CD14-positive monocyte (primary cell): ENCODE measurements at regions not wholly inside any gene's neighbourhood (a gene's known extent, or its start where the extent isn't known, plus 50 kb on each side); places are given as distances from the start of the nearest gene placed in this dataset.

Experiments used
- DNase-seq, 3 donors: peaks; one replicate each; pipeline ENCODE4 v3.0.0-alpha.2; 2011 to 2022
- H2AFZ ChIP-seq: 2 replicates; pipeline ENCODE4 v1.6.0; 2012; ENCODE audit warnings: mild to moderate bottlenecking, low read depth, low read length, inconsistent platforms; ENCODE audit not compliant: insufficient read depth, poor library complexity, severe bottlenecking
- H3K27ac ChIP-seq, 2 donors: 1 replicate in 1 of 2; 2 replicates in 1 of 2; pipeline ENCODE4 v1.5.1; 2012 to 2013; ENCODE audit warnings: low read length in 2 of 2, control low read depth in 1 of 2, inconsistent platforms in 1 of 2, low read depth in 1 of 2, mild to moderate bottlenecking in 1 of 2
- H3K27me3 ChIP-seq, 2 donors: one replicate each; pipeline versions ENCODE4 v1.6.0 to v1.6.1; 2011 to 2013; ENCODE audit warnings: low read length in 2 of 2; ENCODE audit not compliant: control insufficient read depth in 2 of 2, insufficient read depth in 2 of 2
- H3K36me3 ChIP-seq, 2 donors: replicated peaks in 1 of 2; 1 replicate in 1 of 2; 2 replicates in 1 of 2; pipeline versions ENCODE4 v1.5.1 to v1.6.1; 2012 to 2013; ENCODE audit warnings: low read length in 2 of 2, control low read depth in 1 of 2, inconsistent platforms in 1 of 2, mild to moderate bottlenecking in 1 of 2; ENCODE audit not compliant: insufficient read depth in 2 of 2, control insufficient read depth in 1 of 2
- H3K4me1 ChIP-seq, 2 donors: 1 replicate in 1 of 2; 2 replicates in 1 of 2; pipeline versions ENCODE4 v1.5.1 to v1.6.1; 2012 to 2013; ENCODE audit warnings: low read length in 2 of 2, control low read depth in 1 of 2, inconsistent platforms in 1 of 2, mild to moderate bottlenecking in 1 of 2, moderate library complexity in 1 of 2; ENCODE audit not compliant: insufficient read depth in 2 of 2, control insufficient read depth in 1 of 2
- H3K4me2 ChIP-seq: replicated peaks from 2 replicates; pipeline ENCODE3; 2012; ENCODE audit warnings: low read length, moderate library complexity, mild to moderate bottlenecking; ENCODE audit not compliant: poor library complexity, severe bottlenecking; ENCODE audit errors: extremely low read depth
- H3K4me3 ChIP-seq, 3 experiments: fragments of 200-600 bp in 1 of 3; sonication (generic) in 1 of 3; replicated peaks in 1 of 3; 1 replicate in 2 of 3; 2 replicates in 1 of 3; pipeline ENCODE4 v1.5.1; 2011 to 2013; ENCODE audit warnings: low read length in 3 of 3, mild to moderate bottlenecking in 3 of 3, control low read depth in 2 of 3, low read depth in 2 of 3, inconsistent platforms in 1 of 3, moderate library complexity in 1 of 3
- H3K79me2 ChIP-seq: 2 replicates; pipeline ENCODE4 v1.6.0; 2012; ENCODE audit warnings: mild to moderate bottlenecking, control low read depth, inconsistent platforms, low read length, moderate library complexity; ENCODE audit not compliant: insufficient read depth
- H3K9ac ChIP-seq: 2 replicates; pipeline ENCODE4 v1.6.0; 2017; ENCODE audit warnings: low read length, mild to moderate bottlenecking; ENCODE audit not compliant: insufficient read depth, poor library complexity, severe bottlenecking
- H3K9me3 ChIP-seq, 2 donors: replicated peaks in 1 of 2; 1 replicate in 1 of 2; 2 replicates in 1 of 2; pipeline versions ENCODE4 v1.5.1 to v1.6.1; 2012 to 2013; ENCODE audit warnings: low read length in 2 of 2, control low read depth in 1 of 2; ENCODE audit not compliant: control insufficient read depth in 1 of 2, insufficient read depth in 1 of 2
- H4K20me1 ChIP-seq: 2 replicates; pipeline ENCODE4 v1.6.0; 2012; ENCODE audit warnings: mild to moderate bottlenecking, low read length, control low read depth, moderate library complexity; ENCODE audit not compliant: insufficient read depth
- H3K27ac Mint-ChIP-seq, 7 donors: one replicate each; pipeline ENCODE4 v1.8.0; 2020; ENCODE audit warnings: mild to moderate bottlenecking in 7 of 7, mixed read lengths in 7 of 7, moderate library complexity in 6 of 7, inconsistent platforms in 2 of 7
- H3K27me3 Mint-ChIP-seq, 3 donors: one replicate each; pipeline ENCODE4 v1.8.0; 2021 to 2022; ENCODE audit warnings: low read depth in 3 of 3, mild to moderate bottlenecking in 3 of 3, mixed read lengths in 3 of 3, moderate library complexity in 3 of 3, inconsistent platforms in 1 of 3
- H3K36me3 Mint-ChIP-seq, 2 donors: one replicate each; pipeline ENCODE4 v1.8.0; 2020; ENCODE audit warnings: mixed read lengths in 2 of 2, inconsistent platforms in 1 of 2, mild to moderate bottlenecking in 1 of 2
- H3K4me1 Mint-ChIP-seq: one replicate; pipeline ENCODE4 v1.8.0; 2020; ENCODE audit warnings: mild to moderate bottlenecking, mixed read lengths
- H3K4me3 Mint-ChIP-seq, 2 donors: one replicate each; pipeline ENCODE4 v1.8.0; 2020; ENCODE audit warnings: mild to moderate bottlenecking in 2 of 2, mixed read lengths in 2 of 2, moderate library complexity in 1 of 2
- H3K9me3 Mint-ChIP-seq, 7 donors: one replicate each; pipeline ENCODE4 v1.8.0; 2020 to 2022; ENCODE audit warnings: mixed read lengths in 7 of 7, mild to moderate bottlenecking in 6 of 7, moderate library complexity in 6 of 7, inconsistent platforms in 2 of 7
- CTCF ChIP-seq: fragments of 200-600 bp; IDR thresholded peaks from one replicate; pipeline ENCODE4 v1.8.0; 2022; ENCODE audit warnings: antibody characterized with exemption, mild to moderate bottlenecking
- WGBS: methylation state at CpG from one replicate; pipeline ENCODE4 v1.1.5; 2013; ENCODE audit warnings: missing lambda C conversion rate; ENCODE audit not compliant: insufficient coverage; 5-methylcytosine and 5-hydroxymethylcytosine counted together
- intact Hi-C, 2 donors: fragments of 100-400 bp; cut with micrococcal nuclease; formaldehyde crosslinking; loops; one replicate each; pipeline versions ENCODE4 v1.15.0 to v1.15.1; 2023

GRCh38 chr15:61712129-61712759 lies 348.0 kb downstream of the VPS13C start:
- H3K4me3 ChIP-seq: no peak overlapping the region
- no peaks in the 10 kb centered on the region for H4K20me1 ChIP-seq
- DNase-seq: no peak
- intact Hi-C loops: no loop called here
- no peaks in the 10 kb centered on the region for H3K27me3 ChIP-seq
- H3K4me1 ChIP-seq: no peaks in the 10 kb centered on the region
- Mint-ChIP-seq H3K9me3 (peaks cover 0 to 3% (median 0%) of the 10 kb centered on the region in 7 donors), H3K36me3 (no peaks in the 10 kb centered on the region), H3K27ac (no peak overlapping the region), H3K27me3 (peaks cover 0 to 3% (median 0%) of the 10 kb centered on the region in 3 donors), H3K4me1 (no peaks in the 10 kb centered on the region), H3K4me3 (no peak overlapping the region)
- H3K4me2 ChIP-seq: no peak overlapping the region
- H3K79me2 ChIP-seq: no peaks in the 10 kb centered on the region
- H3K36me3 ChIP-seq: no peaks in the 10 kb centered on the region
- no peak for TF ChIP-seq CTCF
- no peak overlapping the region for H2AFZ ChIP-seq
- no peaks in the 10 kb centered on the region for H3K9me3 ChIP-seq
- 72% methylated on average over 2 of the region's 4 CpGs for WGBS
- H3K9ac ChIP-seq: no peak overlapping the region
- H3K27ac ChIP-seq: no peak overlapping the region

DNA sequence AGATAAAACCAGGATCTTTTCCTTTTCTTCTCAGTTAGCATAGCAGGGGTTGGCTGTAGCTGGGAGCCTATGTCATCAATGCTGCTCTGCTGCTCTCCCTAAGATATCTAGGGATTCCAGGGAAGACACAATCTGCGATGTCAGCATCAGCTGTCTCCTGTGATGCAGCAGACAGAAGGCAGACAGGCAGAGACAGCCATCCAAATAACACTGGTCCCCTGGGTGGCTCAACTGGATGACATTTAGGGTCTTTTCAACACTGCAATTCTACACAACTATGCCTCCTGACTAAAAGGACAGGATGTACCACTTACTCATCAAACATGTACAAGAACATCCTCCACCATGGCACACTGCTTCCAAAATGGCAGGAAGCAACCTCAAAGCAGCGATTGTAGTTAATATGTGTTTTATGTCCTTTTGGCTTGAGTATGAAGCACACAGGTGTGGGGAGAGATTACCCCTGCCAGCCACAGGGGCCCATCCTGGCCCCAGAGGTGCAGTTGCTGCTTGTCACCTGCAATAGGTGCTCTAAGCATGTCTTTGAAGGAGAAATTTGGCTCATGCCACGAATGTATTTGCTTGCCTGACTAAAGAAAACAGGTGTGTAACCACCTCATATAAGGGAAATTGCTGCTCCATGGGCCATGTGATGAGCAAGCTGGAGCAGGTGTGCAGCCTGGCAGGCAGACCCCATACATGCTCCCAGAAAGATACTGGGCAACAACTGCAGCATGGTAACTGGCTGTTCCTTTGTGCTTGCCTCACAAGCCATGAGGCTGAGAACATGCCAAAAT lies 357.8 kb downstream of the VPS13C start:
- H3K4me3 ChIP-seq: no peak overlapping the region
- no peak for DNase-seq
- Mint-ChIP-seq H3K36me3 (no peaks in the 10 kb centered on the region), H3K4me1 (no peaks in the 10 kb centered on the region), H3K27ac (no peak overlapping the region), H3K4me3 (no peak overlapping the region), H3K9me3 (peaks cover 0 to 2% (median 0%) of the 10 kb centered on the region in 7 donors), H3K27me3 (peaks cover 0 to 4% (median 0%) of the 10 kb centered on the region in 3 donors)
- intact Hi-C loops: no loop called here
- H2AFZ ChIP-seq: no peak overlapping the region
- no peaks in the 10 kb centered on the region for H3K36me3 ChIP-seq
- no peak overlapping the region for H3K4me2 ChIP-seq
- TF ChIP-seq CTCF: no peak
- no peaks in the 10 kb centered on the region for H3K27me3 ChIP-seq
- H3K79me2 ChIP-seq: no peaks in the 10 kb centered on the region
- H3K27ac ChIP-seq: no peak overlapping the region
- 80% methylated on average over 1 of the region's 3 CpGs for WGBS
- no peaks in the 10 kb centered on the region for H3K4me1 ChIP-seq
- no peak overlapping the region for H3K9ac ChIP-seq
- H4K20me1 ChIP-seq: no peaks in the 10 kb centered on the region
- H3K9me3 ChIP-seq: no peaks in the 10 kb centered on the region
